Fibroblast of skin of left quadriceps (primary cell): ENCODE measurements at regions not wholly inside any gene's neighbourhood (a gene's known extent, or its start where the extent isn't known, plus 50 kb on each side); places are given as distances from the start of the nearest gene placed in this dataset.
"Not testable (repeated sequence)": the region's sequence is repeated elsewhere in the genome, so short reads cannot be mapped to it uniquely, and the experiment has no call there.

Experiments used
- DNase-seq, 2 experiments: peaks; one replicate each; pipeline ENCODE4 v3.0.0-alpha.2; 2013; ENCODE audit warnings: low read depth in 2 of 2

DNA sequence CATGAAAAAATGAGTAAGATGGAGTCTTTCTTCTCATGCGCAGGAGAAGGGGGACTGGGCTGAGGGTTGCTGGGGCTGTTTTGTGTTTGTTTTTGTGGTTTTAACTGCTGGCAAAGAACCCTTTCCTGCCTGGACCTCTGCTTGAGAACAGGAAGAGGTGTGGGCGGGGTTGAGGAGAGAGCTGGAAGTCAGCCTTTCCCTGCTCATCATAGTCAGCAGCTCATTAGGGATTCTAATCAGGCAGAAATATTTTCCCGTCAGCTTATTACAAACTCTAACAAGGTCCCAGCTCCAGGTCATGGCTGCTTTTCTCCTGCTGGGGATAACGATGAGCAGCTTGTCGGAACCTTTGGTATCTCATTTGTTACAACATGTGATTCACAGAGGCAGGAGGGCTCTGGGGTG lies 185.0 kb upstream of the NRXN3 start:
- peak; percentile 17 to 26 for DNase-seq

DNA sequence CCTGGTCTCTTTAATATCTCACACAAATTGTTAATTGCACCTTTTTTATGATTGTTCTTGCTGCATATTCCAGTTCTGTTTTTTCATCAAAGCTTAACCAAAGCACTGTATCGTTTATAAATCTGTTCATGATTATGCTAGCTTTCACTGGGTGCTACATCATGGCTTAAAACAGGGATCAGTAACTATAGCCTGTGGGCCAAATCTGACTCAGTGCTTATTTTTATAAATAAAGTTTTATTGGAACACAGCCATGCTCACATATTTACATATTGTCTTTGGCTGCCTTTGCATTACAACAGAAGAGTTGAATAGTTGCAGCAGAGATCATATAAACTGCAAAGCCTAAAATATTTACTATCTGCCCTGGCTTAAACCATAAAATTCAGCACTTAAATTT lies 183.4 kb upstream of the NRXN3 start:
- DNase-seq = no peak

DNA sequence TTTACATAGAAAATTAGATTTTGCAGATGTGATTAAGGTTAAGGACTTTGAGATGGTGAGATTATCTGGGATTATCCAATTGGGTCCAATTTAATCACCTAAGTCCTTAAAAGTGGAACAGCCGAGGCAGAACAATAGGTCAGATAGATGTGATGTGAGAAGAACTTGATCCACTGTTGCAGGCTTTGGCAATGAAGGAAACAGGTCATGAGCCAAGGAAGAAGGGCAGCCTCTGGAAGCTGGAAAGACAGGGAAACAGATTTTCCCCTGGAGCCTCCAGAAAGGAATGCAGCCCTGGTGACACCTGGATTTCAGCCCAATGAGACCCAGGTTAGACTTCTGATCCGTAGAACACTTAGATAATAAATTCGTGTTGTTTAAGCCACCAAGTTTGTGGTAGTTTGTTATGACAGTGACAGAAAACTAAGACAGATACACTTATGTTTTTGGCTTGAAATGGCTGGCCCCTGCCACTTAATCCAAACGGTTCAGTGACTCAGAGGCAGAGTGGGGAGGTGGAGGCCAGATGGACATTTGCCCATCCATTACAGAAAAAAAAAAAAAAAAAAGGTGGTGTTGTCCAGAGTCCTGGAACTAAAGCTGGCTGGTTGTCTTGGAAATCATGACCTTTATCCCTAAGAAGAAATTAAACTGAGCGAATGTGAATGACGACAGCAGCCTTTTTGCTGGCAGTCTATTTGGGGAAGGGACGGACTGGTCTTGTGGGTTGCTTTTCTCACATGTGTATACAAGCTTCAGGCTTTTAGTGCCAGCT lies 181.9 kb upstream of the NRXN3 start:
- no peak for DNase-seq

DNA sequence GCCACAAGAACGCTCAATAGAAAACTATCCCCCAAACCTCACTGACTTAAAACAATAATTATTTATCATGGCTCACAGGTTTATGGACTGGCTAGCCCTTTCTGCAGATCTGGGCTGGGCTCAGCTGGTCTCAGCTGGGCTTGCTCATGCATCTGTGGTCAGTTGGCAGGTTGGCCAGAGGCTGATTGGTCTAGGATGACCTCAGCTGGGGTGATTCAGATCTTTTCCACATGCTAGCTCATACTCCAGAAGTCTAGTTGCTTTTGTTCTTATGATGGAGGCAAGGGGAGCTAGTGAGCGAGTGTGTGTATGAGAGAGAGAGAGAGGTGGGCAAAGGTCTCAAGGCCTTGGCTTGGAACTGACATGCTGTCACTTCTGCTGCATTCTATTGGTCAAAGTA lies 181.2 kb upstream of the NRXN3 start:
- no peak for DNase-seq

DNA sequence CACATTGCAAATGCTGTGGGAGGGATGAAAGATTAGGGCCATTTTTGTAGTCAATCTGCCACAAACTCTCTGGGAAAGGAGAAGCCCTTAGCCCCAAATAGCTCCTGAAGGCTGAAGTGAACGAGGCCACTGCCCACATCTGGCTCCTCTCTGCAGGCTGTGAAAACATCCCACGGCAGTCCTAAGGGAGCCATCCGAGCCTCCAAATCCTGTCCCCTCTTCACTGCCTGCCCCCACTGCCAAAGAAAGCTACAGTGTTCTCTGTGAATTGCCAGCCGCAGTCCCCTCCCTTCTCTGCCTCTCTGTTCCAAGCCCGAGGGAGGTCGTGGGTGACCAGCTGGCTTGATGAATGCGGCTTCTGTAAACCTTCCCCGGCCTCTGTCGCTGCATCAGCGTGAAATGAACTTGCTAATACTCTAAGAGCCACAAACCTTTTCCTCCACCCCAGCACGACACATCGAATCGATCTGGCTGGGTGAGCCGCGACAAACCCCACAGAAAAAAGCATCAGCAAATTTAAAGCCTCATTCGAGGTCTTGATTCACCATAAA lies 180.7 kb upstream of the NRXN3 start:
- no peak for DNase-seq

DNA sequence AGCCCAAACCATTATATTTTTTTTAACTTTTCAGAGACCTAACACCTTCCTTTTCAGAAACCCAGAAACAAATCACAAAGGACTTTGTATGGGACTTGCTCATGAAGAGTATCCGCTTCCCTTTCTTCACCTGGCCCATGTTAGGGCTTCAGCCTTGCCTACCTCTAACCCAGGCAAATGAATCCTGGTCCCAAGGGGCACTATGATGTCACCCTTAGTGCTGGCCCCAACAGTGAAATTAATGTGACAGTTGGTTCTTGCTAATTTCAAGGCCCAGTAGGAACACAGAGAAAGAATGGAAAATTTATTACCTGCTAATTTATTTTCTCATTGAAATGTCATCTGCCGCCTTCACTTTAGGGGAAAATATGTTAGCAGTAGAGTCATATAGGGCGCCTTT lies 179.8 kb upstream of the NRXN3 start:
- DNase-seq = no peak

DNA sequence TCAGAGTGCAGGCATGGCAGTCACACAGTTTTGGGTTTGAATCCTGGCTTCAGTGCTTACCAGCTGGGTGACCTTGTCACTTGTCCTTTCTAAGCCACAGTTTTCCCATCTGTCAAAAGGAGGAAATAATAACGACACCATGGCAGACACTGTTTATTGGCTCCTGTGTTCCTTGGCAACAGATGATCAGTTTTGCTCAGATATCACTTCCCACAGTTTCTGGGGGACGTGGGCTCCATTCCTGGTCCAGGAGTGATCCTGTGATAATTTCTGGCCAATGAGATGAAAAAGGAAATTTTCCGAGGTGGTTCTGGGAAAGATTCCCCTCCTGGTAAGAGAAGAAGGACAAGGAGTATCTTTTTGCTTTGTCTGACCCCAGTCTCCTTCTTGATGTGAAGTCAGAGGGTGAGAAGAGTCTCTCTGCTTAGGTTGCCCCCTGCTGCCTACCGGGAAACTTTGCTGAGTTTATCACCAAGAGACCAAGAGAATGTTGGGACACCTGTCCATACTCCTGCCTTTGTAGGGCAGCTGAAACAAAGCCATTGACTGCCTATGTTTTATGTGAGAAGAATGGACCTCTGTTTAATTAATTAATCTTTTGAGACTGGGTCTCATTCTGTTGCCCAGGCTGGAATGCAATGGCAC lies 178.9 kb upstream of the NRXN3 start:
- DNase-seq = no peak

DNA sequence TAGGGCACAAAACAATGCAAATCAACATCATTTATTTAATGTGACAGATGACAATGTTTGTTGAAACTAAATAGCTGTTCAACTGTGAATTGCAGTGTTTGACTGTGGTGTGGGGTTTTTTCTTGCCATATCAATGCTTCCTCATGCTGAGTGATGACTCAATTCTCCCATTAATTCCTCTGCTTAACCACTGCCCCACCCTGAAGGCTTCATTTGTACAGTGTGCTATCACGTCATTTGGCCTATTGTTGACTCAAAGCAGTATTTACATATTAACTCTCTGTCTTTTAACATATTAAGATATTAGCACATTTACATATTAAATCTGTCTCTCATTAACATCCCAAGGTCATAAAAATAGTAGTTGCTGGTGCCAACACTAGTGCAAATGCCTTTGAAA lies 164.8 kb upstream of the NRXN3 start:
- no peak for DNase-seq

DNA sequence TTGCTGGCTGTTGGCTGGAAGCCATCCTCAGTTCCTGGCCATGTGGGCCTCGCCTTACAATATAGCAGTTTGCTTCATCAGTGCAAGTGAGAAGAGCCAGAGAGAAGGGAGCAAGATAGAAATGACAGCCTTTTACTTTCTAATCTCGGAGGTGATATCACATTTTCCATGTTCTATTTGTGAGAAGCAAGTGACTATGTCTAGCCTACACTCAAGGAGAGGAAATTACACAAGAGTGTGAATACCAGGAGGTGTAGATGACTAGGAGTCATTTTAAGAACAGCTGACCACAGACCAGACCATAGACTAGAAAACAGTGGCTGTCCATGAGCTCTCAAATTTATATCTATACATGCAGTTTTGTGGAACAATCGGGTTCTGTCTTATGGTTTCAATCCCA lies 163.0 kb upstream of the NRXN3 start:
- DNase-seq = no peak

DNA sequence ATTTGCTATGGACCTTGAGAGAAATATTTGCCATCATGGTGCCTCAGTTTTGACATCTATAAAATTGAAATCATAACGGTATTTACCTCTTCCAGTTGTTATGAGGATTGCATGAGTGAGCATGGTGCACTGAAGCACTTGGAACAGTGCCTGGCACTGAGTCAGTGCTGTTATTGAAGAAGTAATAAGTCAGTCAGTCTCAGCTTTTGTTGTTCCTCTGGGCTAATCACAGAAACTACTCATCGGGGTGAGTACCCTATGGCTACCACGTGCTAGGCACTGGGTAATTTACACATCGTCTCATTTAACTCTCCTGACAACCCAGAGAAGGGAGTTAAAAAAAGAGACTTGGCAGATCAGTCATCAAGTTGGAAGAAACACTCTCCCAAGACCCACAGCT lies 159.5 kb upstream of the NRXN3 start:
- DNase-seq = no peak

DNA sequence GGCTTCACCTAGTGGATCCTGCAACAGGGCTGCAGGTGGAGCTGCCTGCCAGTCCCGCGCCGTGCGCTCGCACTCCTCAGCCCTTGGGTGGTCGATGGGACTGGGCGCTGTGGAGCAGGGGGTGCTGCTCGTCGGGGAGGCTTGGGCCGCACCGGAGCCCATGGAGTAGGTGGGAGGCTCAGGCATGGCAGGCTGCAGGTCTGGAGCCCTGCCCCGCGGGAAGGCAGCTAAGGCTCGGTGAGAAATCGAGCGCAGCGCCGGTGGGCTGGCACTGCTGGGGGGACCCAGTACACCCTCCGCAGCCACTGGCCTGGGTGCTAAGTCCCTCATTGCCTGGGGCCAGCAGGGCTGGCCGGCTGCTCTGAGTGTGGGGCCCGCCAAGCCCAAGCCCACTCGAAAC lies 156.3 kb upstream of the NRXN3 start:
- not testable (repeated sequence) for DNase-seq

DNA sequence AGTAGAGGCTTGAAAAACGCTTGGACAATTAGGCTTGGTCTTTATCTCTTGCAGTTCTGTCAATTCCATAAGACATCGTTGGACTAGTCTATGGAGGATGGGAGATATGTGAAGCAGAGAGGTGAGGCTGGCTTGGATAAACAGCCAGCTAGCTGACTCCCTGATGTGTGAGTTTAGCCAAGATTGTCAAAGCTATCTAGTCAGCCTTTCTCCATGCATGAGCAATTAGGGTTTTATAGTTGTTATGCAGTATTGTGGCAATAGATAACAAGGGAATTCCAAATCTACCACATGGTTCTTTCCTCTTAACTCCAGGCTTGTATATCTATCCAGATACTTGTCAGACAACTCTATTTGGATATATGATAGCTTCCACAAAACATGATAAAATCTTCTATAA lies 153.6 kb upstream of the NRXN3 start:
- DNase-seq = no peak

DNA sequence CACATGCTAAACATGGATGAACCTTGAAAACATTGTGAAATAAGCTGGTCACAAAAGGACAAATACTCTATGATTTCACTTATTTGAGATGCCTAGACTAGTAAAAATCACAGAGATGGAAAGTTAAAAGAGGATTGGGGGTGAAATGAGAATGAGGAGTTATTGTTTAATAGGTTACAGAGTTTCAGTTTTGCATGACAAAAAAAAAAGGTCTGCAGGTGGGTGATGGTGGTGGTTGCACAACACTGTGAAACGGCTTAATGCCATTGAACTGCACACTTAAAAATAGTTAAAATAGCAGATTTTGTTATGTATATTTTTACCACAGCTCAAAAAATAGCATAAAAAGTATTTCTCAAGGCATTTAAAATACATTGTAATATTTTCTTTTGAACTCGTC lies 151.9 kb upstream of the NRXN3 start:
- no peak for DNase-seq

DNA sequence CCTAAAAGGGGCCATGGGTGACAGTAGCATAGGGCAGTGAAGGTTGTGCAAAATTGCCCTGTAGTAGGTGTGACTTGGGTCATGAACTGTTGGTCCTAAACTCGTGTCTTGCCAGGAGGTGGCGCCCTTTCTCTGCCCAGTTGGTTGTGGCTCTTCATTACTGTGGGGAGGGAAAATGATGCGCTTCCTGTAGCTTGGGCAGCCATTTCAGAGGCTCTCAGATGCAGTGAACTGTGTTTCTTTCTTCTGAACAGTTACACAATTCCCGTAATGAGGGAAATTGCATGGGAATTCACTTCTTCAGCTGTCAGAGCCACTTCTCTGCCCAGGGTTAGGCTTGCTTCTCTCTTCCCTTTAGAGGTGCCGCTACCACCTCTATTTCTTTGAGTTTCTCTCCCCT lies 148.1 kb upstream of the NRXN3 start:
- DNase-seq = peak; percentile 3 to 12

DNA sequence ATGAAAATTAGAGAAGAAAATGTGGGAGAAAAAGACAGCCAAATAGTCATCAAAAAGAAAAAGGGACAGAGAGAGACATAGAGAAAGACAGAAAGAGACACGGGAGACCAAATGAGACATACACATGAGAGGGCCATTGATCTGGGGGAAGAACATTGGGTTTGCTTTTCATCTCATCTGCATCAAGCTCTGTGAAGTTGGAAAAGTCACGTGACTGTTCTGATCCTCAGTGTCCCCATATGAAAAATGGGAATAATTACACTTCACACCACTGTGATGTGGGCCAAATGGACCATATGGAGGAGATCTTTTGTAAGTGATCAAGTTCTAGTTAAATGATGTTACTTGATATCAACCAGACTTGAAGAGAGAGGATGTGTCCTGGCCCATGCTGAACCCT lies 147.1 kb upstream of the NRXN3 start:
- no peak for DNase-seq

DNA sequence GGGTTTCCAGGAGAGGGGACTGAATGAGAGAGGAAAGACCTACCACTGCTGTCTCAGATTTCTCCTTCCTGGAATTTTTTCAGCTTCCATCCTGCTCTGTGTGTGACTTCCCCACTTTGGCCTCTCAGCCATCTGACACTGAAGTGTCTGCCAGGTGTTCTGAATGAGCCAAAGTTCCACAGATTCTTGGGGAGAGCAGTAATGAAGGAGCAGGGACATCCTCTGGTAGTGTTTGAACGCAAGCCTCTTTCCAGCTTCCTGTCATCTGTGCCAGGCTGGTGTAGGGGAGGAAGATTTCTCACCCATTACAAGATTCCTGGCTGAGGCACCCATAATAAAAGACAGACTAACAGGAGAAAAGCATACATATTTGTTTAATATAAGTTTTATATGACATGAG lies 141.7 kb upstream of the NRXN3 start:
- DNase-seq = no peak

DNA sequence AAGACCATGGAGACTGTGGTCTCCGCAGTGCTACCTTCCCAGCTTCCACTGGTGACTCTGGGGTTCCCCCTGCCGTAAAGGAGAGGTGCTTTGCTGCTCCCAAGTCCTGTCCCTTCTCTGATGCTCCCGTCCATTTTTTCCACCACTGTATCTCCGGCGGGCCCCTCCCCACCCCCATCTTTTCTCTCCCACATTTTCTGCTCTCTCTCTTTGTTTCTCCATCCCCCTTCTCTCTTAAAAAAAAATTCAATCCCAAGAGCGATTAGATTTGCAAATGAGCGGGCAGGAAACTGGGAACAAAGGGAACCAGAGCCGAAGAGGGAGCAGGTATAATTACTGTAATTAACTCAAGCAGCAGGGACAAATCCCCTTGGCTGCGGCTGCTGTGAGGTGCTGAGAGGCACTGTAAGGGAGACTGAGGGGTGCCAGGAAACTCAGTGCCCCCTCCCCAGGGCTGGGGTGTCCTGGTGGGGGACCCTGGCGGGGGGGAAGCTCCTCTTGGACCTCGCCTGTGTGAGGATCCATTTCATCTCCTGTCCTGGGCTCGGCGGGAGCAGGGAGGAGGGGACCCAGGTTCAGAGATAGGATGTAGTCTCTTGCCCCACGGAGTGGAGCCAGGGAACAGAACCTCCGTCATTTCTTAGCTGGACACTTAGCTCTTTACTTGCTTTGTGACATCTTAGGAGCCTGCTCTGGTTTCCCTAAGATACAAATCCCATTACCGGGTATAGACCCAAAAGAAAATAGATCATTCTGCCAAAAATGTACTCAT lies 140.4 kb upstream of the NRXN3 start:
- no peak for DNase-seq

DNA sequence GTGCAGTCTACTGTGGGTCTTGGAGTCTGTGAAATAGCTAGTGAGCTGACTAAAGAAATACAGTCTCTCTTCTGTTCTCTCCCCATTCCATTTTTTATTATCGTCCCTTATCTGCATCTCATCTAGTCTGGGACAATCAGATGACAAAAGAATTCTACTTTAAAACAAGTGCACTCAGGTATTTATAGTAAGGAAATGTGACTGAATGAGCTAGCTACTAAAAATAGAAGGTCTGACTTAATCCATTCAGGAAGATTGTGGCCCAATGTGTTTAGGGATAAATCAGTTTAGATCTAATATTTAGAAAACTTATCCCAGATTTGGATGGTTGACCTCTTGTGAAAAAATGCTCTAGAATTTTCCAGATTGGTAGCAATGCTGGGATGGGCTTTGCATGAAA lies 126.8 kb upstream of the NRXN3 start:
- DNase-seq = no peak

DNA sequence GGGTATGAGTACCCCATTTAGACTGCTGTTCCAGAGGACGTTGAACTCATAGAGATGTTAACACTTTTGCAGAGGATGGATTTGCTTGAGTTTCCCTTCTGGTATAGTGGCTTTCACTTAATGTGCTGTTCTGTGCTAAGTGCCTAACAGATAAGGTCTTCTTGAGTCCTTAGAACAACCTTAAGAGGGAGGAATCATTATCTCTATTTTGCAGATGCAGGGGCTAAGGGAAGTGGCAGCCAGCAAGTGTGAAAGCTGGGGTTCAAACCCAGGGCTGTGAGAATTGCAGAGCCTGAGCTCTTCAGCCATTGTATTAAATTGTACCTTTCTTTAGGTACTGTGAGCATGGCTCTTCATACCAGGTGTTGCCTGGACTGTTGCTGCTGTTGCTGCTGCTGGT lies 122.1 kb upstream of the NRXN3 start:
- no peak for DNase-seq

DNA sequence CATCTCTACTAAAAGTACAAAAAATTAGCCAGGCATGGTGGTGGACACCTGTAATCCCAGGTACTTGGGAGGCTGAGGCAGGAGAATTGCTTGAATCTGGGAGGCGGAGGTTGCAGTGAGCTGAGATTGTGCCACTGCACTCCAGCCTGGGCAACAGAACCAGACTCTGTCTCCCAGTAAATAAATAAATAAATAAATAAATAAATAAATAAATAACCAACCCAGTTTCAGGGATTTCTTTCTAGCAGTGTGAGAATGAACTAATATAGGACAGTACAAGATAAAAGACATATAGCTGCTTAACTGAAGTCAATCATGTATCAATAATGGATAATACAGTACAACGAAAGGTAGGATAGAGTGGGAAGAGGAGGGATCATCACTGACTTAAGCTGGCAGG lies 113.3 kb upstream of the NRXN3 start:
- DNase-seq = not testable (repeated sequence)

DNA sequence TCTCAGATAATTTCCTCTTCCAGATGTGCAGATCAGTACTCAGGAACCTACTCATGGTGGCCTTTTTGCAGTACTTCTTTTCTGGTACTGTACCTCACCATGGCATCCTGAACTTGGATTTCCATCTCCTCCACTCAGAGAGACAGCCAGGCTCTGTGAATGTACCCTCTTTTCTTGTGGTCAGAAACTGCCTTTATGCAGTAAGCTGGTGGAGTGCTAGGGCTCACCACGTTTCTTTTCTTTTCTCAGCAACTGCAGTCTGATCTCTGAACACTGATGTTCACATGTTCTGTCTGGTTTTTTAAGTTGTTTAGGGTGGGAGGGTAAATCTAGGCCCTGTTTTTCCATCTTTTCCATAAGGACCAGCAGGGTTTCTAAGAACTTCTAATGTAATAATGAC lies 99.8 kb upstream of the NRXN3 start:
- DNase-seq = no peak

DNA sequence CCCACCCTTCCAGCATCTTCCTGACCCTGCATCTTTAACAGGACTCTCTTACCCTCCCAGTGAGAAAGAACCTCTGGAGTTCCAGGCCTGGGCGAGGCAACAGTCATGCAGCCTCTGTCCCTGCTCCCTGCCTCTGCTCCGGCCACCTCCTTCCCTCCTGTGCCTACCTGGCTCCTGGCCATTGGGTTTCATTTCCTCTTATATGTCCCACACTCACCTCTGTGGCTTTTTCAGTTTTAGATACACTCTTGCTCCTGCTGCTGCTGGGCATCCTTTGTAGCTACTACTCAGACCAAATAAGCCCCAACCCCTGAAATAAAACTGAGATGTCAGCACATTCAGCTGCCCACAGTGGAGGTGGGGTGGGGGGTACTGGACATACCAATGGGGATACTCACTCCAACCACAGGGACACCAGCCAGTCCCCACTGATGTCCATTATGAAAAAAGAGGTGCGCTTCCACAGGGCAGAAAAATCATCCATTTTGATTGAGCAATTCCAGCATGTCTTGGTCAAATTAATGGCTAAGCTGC lies 99.1 kb upstream of the NRXN3 start:
- no peak for DNase-seq
